Nephron (organoid): ENCODE measurements at regions not wholly inside any gene's neighbourhood (a gene's known extent, or its start where the extent isn't known, plus 50 kb on each side); places are given as distances from the start of the nearest gene placed in this dataset.

Experiments used
- H3K27ac Mint-ChIP-seq, 3 experiments: 2 replicates each; pipeline ENCODE4 v1.8.0; 2020; ENCODE audit warnings: mixed read lengths in 3 of 3, mild to moderate bottlenecking in 2 of 3, moderate library complexity in 1 of 3
- H3K27me3 Mint-ChIP-seq: 2 replicates; pipeline ENCODE4 v1.8.0; 2021; ENCODE audit warnings: low read depth, mild to moderate bottlenecking, moderate library complexity, mixed read lengths
- H3K36me3 Mint-ChIP-seq: 2 replicates; pipeline ENCODE4 v1.8.0; 2020; ENCODE audit warnings: low read depth, mixed read lengths
- H3K4me1 Mint-ChIP-seq: 2 replicates; pipeline ENCODE4 v1.8.0; 2020; ENCODE audit warnings: mixed read lengths
- H3K4me3 Mint-ChIP-seq, 3 experiments: 2 replicates each; pipeline ENCODE4 v1.8.0; 2020; ENCODE audit warnings: mild to moderate bottlenecking in 3 of 3, mixed read lengths in 3 of 3, moderate library complexity in 2 of 3
- H3K9me3 Mint-ChIP-seq: 2 replicates; pipeline ENCODE4 v1.8.0; 2020; ENCODE audit warnings: mixed read lengths
- CTCF ChIP-seq, 3 experiments: fragments of 200-600 bp; sonication (generic); IDR thresholded peaks; one replicate each; pipeline ENCODE4 v1.5.0; 2021; ENCODE audit warnings: antibody characterized with exemption in 3 of 3; ENCODE audit not compliant: unreplicated experiment in 3 of 3

DNA sequence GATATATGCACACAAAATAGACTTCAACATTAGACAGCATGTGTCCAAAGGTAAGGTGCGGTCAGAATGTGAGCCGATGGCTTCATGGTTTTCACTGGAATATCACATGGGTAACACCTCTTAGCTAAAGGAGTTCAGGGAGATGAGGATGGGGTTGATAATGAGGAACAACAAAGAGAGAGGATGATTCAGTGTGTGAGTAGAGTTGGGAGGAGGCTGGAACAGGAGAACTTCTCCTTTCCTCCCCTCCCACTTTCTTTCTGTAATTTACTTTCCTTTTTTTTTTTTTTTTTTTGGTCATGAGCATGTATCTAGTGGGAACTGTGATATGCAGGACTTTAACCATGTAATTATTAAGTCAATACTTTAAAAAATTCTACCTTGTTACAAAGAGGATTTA is 99.4 kb downstream of the FASLG start:
- Mint-ChIP-seq H3K4me1 (no peaks in the 10 kb centered on the region), H3K27ac (no peak overlapping the region), H3K27me3 (peaks cover 60% of the 10 kb centered on the region), H3K9me3 (no peaks in the 10 kb centered on the region), H3K36me3 (no peaks in the 10 kb centered on the region), H3K4me3 (no peak overlapping the region)
- no peak for TF ChIP-seq CTCF (IDR thresholded peaks at IDR 0.05; ENCODE audit: unreplicated experiment in 3 of 3)

- TF ChIP-seq CTCF (IDR thresholded peaks at IDR 0.05; ENCODE audit: unreplicated experiment in 3 of 3), result no peak
- Mint-ChIP-seq H3K9me3 (no peaks in the 10 kb centered on the region), H3K4me3 (no peak overlapping the region), H3K4me1 (no peaks in the 10 kb centered on the region), H3K36me3 (no peaks in the 10 kb centered on the region), H3K27ac (no peak overlapping the region), H3K27me3 (peaks cover 75% of the 10 kb centered on the region)
These were observed 101.2 kb downstream of the FASLG start for GRCh38 chr1:172760121-172760520.

DNA sequence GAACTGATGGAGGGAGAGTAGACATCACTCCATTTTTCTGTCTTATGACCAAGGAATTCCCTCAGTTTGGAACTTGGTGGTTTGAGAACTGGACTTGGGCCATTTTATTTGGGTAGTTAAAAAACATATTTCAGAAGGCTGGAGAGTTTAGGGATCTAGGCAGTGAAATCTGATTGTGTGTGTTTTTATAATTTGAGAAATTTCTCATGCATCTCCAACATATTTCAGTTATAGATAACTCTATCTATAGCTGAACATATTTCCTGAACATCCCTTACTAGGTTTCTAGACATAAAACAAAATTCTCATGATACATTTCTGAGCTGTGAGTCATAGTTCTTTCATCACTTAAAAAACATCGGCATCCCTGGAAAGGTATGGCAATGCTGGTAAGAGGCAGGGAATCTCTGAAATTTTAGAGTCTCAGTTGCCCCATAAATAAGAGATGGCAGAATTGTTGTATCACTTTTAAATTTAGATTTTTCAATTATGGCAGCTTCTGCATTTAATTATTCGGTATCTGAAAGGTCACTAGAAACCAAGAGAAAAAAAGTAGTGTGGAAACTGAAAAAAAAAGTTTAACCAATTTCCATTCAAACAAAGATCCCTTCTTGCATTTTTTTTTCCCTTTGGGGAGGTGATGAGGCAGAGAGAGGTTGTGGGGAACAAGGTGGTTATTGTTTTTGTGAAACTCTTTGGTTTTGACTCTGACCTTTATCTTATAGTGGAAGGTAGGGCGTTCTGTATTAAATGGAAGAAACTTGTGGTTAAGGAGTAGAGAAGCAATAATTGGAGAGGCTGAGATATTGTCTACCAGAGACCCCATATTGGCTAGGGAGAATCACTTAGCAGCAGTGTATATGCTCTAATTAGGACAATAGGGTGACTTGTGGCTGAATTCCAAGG is 102.9 kb downstream of the FASLG start:
- Mint-ChIP-seq H3K27me3 (peaks cover 71% of the 10 kb centered on the region), H3K4me1 (no peaks in the 10 kb centered on the region), H3K36me3 (no peaks in the 10 kb centered on the region), H3K9me3 (no peaks in the 10 kb centered on the region), H3K27ac (no peak overlapping the region), H3K4me3 (no peak overlapping the region)
- TF ChIP-seq CTCF (IDR thresholded peaks at IDR 0.05; ENCODE audit: unreplicated experiment in 3 of 3), result no peak

GRCh38 chr1:172763057-172763456 is 104.2 kb downstream of the FASLG start:
- Mint-ChIP-seq H3K27ac (no peak overlapping the region), H3K4me1 (no peaks in the 10 kb centered on the region), H3K27me3 (peaks cover 61% of the 10 kb centered on the region), H3K36me3 (no peaks in the 10 kb centered on the region), H3K4me3 (no peak overlapping the region), H3K9me3 (no peaks in the 10 kb centered on the region)
- TF ChIP-seq CTCF (IDR thresholded peaks at IDR 0.05; ENCODE audit: unreplicated experiment in 3 of 3), result no peak

- peaks cover 54% of the 10 kb centered on the region for H3K27me3 Mint-ChIP-seq
- H3K9me3 Mint-ChIP-seq, result no peaks in the 10 kb centered on the region
- no peaks in the 10 kb centered on the region for H3K36me3 Mint-ChIP-seq
- no peak for TF ChIP-seq CTCF (IDR thresholded peaks at IDR 0.05; ENCODE audit: unreplicated experiment in 3 of 3)
- no peak overlapping the region for H3K27ac Mint-ChIP-seq
- no peak overlapping the region for H3K4me3 Mint-ChIP-seq
- no peaks in the 10 kb centered on the region for H3K4me1 Mint-ChIP-seq
These were observed 105.5 kb downstream of the FASLG start for GRCh38 chr1:172764378-172764777.

- Mint-ChIP-seq H3K4me1 (no peaks in the 10 kb centered on the region), H3K27me3 (peaks cover 35% of the 10 kb centered on the region), H3K9me3 (no peaks in the 10 kb centered on the region), H3K36me3 (no peaks in the 10 kb centered on the region), H3K4me3 (no peak overlapping the region), H3K27ac (no peak overlapping the region)
- no peak for TF ChIP-seq CTCF (IDR thresholded peaks at IDR 0.05; ENCODE audit: unreplicated experiment in 3 of 3)
These were observed 107.6 kb downstream of the FASLG start for GRCh38 chr1:172766462-172766861.
